AG20443 (cell line): ENCODE measurements at regions not wholly inside any gene's neighbourhood (a gene's known extent, or its start where the extent isn't known, plus 50 kb on each side); places are given as distances from the start of the nearest gene placed in this dataset.
"Not testable (repeated sequence)": the region's sequence is repeated elsewhere in the genome, so short reads cannot be mapped to it uniquely, and the experiment has no call there.

Experiments used
- DNase-seq: peaks from one replicate; pipeline ENCODE4 v3.0.0; 2012; ENCODE audit warnings: low spot score, mixed read lengths

GRCh38 chr7:156035387-156035786, 223.1 kb upstream of the SHH start:
- not testable (repeated sequence) for DNase-seq

- no peak for DNase-seq
Observed at GRCh38 chr7:156034397-156034796, 222.1 kb upstream of the SHH start.

GRCh38 chr7:156032973-156033372, 220.7 kb upstream of the SHH start:
- DNase-seq: no peak

GRCh38 chr7:156031679-156032478, 219.6 kb upstream of the SHH start:
- no peak for DNase-seq

DNA sequence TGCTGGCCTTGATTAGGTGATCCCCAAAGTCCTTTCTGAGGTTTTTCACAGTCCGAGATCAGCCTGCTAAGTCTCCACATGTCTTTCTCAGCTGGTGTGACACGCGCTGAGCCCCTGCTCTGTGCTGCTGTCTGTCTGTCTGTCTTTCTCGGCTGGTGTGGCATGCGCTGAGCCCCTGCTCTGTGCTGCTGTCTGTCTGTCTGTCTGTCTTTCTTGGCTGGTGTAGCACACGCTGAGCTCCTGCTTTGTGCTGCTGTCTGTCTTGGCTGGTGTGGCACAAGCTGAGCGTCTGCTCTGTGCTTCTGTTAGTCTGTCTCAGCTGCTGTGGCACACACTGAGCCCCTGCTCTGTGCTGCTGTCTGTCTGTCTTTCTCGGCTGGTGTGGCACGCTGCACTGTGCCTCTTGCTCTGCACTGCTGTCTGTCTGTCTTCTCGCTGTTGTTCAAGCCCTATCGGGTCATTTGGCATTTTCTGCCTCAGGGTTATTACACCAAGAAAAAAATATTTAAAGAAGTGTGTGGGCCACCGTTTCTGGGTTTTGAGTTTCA, 217.3 kb upstream of the SHH start:
- no peak for DNase-seq

- no peak for DNase-seq
Observed at GRCh38 chr7:156028521-156028920, 216.3 kb upstream of the SHH start.

GRCh38 chr7:156027821-156028220, 215.6 kb upstream of the SHH start:
- no peak for DNase-seq

DNA sequence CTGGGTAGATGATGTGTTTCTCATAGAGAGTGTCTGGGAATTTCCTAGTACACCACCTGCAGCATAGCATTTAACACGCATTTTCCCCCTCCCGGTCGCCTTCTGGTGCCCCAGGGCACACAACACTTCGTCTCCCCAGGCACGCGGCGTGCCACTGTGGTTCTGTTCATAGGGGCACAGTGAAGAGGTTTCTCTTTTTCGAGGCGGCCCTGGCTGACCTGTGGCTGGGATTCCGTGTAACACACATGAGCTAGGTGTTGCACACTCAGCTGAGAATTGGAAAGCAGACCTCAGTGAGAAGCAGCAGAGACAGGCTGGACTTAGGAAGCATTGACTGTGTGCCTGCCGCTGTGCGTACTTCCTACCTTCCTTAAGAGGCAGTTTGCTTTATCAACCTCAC, 214.3 kb upstream of the SHH start:
- no peak for DNase-seq

DNA sequence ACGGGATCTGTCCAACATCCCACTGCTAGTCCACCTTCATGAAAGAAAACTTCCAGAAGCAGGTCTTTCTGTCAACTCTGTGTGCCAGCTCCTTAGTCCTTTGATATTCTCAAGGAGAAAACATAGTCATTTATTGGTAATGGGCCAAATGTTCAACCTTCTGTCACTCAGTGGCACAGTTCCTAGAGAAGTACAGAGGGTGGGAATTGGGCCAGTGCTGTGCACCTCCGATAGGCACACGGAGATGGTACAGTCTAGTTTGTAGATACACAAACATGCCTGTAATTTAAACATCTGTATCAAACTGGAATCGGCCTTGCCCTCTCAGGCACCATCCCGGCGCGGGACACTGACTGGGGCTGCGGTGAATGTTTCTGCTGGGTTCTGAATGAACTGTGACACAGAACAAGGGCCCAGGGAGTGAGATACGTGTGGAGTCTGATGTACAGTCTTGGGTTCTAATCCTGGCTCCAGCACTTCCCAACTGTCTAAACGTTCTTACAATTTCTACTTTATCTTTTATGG, 213.9 kb upstream of the SHH start:
- DNase-seq: no peak

- no peak for DNase-seq
Observed at GRCh38 chr7:156025675-156026074, 213.4 kb upstream of the SHH start.

- DNase-seq: no peak
Observed at GRCh38 chr7:156024201-156024600, 211.9 kb upstream of the SHH start.

DNA sequence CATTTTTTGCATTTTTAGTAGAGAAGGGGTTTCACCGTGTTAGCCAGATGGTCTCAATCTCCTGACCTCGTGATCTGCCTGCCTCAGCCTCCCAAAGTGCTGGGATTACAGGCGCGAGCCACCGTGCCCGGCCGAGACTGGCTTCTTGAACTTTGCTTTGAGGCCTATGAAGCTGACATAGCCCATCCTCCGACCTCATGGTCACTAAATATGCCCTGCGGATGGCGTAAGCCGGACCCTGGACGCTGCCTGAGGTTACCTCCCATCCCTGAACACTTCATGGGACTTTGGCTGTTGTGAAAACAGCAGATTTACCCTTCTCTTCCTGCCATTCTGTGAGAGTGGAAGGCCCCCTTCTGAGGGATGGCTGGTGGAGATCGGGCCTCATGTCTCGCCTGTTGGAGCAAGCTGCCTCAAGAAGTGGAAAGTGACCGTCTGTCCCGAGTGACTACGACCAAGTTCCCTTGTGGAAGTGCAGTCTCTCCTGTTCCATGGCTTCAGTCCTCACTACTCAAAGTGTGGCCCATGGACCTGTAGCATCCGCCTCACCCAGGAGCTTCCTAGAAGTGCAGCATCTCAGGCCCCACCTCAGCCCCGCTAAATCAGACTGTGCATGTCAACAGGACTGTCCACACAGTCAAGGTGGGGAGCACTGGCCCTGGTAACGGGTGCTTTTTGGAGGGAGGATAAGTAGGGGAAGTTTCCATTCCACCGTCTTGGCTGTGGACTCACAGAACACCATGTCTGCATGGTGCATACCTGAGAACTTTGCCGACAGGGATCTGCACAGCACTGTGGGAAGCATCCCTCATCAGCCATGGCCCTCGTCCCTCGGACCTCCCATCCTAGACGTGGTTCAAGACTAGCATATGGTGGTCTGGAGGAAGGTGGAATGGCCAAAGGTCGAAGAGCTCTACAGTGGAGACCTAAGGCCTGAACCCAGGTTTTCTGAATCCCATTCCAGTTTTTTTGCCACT, 210.5 kb upstream of the SHH start:
- no peak for DNase-seq

DNA sequence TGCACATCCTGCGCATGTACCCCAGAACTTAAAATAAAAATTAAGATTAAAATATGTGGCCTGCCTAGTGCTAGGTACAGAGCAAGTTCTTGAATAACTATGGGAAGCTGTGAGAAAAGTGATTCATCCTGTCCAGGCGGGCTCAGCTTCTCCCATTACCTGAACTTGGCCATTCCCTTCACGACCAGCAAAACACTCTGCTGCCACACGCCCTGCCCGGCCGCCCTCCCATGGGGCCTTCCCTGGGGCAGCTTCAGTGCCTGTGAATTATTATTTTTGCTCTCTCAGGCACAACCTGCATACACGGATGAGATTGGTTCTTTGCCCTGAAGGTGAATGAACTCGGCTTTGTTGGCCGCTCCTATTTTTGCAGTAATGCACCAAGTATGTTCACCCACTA, 209.2 kb upstream of the SHH start:
- no peak for DNase-seq

GRCh38 chr7:156020566-156020965, 208.3 kb upstream of the SHH start:
- DNase-seq: no peak

GRCh38 chr7:156019776-156020565, 207.7 kb upstream of the SHH start:
- DNase-seq: no peak

DNA sequence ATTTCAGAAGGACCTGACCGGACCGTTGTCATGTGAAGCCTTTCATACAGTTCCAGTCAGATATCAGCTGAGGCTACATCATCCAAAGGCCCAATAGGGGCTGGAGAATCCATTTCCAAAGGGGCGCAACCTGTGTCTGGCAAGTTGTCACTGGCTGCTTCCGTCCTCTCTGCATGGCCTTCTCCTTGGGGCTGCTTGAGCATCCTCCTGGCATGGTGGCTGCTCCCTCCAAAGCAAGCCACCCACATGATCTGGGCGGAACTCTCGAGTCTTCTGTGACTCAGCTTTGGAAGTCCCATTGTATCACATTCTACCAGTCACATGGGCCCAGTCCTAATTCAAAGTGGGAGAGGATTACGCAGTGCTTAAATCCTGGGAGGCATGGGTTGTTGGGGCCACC, 207.0 kb upstream of the SHH start:
- DNase-seq: no peak

- DNase-seq: no peak
Observed at GRCh38 chr7:156017916-156018700, 205.8 kb upstream of the SHH start.

DNA sequence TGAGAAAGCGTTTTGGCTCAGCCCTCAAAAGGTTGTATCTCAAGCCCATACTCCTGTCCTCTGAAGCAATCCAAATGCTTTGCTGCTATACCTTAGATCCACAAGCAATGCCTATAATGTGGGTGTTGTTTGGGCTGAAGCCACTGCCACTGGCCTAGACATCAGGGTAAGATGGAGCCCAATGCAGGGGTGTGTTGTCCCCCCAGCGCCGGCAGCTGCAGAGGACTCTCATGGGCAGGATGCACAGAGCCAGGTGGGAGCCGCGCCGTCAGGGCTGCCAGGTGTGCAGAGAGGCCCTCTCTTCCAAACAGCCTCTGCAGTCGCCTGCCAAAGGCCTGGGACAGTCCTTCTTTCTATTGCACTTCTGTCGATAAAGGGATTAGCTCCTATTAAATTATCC, 205.2 kb upstream of the SHH start:
- no peak for DNase-seq

DNA sequence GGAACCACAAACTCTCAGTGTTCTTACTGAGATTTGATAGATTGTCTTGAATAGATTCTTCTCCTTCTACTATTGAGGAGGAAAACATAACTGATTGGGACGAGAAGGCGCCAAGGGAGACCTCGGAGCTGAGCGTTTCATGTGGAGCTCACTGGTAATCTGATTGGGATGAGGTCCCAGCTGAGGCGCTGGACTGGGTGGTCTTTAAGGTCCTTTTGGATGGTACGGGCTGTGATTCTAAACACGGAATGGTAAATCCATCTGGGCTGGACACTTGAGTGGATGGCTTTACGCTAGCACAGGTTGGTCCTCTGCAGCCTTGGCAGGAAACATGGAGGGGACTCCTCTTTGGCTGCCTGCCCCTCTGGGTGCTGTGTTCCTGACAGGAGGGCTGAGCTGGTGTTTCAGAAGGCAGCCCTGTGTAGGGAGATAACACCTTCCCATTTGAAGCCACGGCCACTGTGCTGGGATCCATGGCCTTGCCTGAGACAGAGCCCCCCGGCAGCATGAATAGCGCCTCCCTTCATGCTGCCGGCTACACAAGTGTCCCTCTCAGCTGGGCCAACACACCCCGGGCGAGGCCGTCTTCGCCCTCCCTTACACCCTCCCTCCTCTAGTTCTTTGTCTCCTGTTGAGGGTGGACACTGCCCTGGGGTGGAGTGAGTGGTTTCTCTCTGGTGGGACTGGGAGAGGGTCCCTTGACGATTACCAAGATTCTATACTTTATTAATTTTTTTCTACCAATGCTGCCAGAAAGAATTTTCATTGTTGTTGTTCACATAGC, 203.2 kb upstream of the SHH start:
- no peak for DNase-seq

- DNase-seq: no peak
Observed at GRCh38 chr7:156014808-156015207, 202.5 kb upstream of the SHH start.
